ENCODE measurements at regions not wholly inside any gene's neighbourhood (a gene's known extent, or its start where the extent isn't known, plus 50 kb on each side); places are given as distances from the start of the nearest gene placed in this dataset.
"Not testable (repeated sequence)": the region's sequence is repeated elsewhere in the genome, so short reads cannot be mapped to it uniquely, and the experiment has no call there.

- Histone ChIP-seq H3F3A (ENCODE audit: control insufficient read depth, insufficient read depth) (no peaks in the 10 kb centered on the region), H3K4me1 (ENCODE audit: control insufficient read depth, low read length) (no peaks in the 10 kb centered on the region), H3K79me2 (ENCODE audit: control insufficient read depth, low read length) (no peaks in the 10 kb centered on the region), H3K4me3 (ENCODE audit: low read length) (no peak overlapping the region), H3K9me2 (replicated peaks; ENCODE audit: control insufficient read depth, low read length) (no peaks in the 10 kb centered on the region), H3K36me3 (ENCODE audit: control insufficient read depth, low read length) (no peaks in the 10 kb centered on the region), H4K20me1 (ENCODE audit: control insufficient read depth, insufficient read depth, low read depth, low read length) (no peaks in the 10 kb centered on the region), H3K9me3 (ENCODE audit: control insufficient read depth, insufficient read depth, low read length) (no peaks in the 10 kb centered on the region), H3K27ac (ENCODE audit: low read depth, low read length) (no peak overlapping the region), H3K27me3 (ENCODE audit: control insufficient read depth, low read length) (0 out of 2 replicates have a peak, but pooled peaks cover 4% of the 10 kb centered on the region), H3K4me2 (ENCODE audit: low read length) (no peak overlapping the region)
- TF ChIP-seq EZH2phosphoT487 (IDR thresholded peaks at IDR 0.05; ENCODE audit: borderline replicate concordance, low read length), result no peak
- TF ChIP-seq, protein P1, sequence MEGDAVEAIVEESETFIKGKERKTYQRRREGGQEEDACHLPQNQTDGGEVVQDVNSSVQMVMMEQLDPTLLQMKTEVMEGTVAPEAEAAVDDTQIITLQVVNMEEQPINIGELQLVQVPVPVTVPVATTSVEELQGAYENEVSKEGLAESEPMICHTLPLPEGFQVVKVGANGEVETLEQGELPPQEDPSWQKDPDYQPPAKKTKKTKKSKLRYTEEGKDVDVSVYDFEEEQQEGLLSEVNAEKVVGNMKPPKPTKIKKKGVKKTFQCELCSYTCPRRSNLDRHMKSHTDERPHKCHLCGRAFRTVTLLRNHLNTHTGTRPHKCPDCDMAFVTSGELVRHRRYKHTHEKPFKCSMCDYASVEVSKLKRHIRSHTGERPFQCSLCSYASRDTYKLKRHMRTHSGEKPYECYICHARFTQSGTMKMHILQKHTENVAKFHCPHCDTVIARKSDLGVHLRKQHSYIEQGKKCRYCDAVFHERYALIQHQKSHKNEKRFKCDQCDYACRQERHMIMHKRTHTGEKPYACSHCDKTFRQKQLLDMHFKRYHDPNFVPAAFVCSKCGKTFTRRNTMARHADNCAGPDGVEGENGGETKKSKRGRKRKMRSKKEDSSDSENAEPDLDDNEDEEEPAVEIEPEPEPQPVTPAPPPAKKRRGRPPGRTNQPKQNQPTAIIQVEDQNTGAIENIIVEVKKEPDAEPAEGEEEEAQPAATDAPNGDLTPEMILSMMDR (IDR thresholded peaks at IDR 0.05; ENCODE audit: low read depth, low read length, poor library complexity, severe bottlenecking), result no peak
Measured at GRCh38 chr10:3955493-3955892, 170.5 kb upstream of the KLF6 start.

DNA sequence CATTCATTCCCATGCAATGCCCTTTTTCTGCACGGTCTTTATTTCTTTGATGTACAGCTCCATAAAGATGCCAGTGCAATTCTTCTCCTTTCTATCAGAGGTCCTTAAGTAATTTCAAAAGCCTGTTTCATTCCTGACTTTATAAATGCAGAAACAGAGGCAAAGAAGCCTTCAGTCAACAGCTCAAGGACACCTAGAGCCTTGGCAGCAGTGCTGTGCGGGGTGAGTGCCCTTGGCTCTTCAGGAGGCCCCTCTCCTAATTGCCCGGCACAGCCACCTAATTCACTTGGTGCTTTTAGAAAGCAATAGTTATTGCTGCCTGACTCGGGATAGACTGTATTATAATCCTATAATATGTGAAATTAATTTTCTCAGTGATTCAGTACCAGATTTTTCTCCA is 169.6 kb upstream of the KLF6 start:
- H3K9me3 ChIP-seq (ENCODE audit: control insufficient read depth, insufficient read depth, low read length), result no peaks in the 10 kb centered on the region
- H3K4me3 ChIP-seq (ENCODE audit: low read length), result no peak overlapping the region
- H3K79me2 ChIP-seq (ENCODE audit: control insufficient read depth, low read length), result no peaks in the 10 kb centered on the region
- no peak overlapping the region for H3K4me2 ChIP-seq (ENCODE audit: low read length)
- H3K9me2 ChIP-seq (replicated peaks; ENCODE audit: control insufficient read depth, low read length), result no peaks in the 10 kb centered on the region
- no peak overlapping the region for H3K27ac ChIP-seq (ENCODE audit: low read depth, low read length)
- H3K27me3 ChIP-seq (ENCODE audit: control insufficient read depth, low read length), result 0 out of 2 replicates have a peak, but pooled peaks cover 2% of the 10 kb centered on the region
- no peaks in the 10 kb centered on the region for H3F3A ChIP-seq (ENCODE audit: control insufficient read depth, insufficient read depth)
- H3K36me3 ChIP-seq (ENCODE audit: control insufficient read depth, low read length), result no peaks in the 10 kb centered on the region
- H3K4me1 ChIP-seq (ENCODE audit: control insufficient read depth, low read length), result no peaks in the 10 kb centered on the region
- TF ChIP-seq, protein P1 (IDR thresholded peaks at IDR 0.05; ENCODE audit: low read depth, low read length, poor library complexity, severe bottlenecking), result no peak
- TF ChIP-seq EZH2phosphoT487 (IDR thresholded peaks at IDR 0.05; ENCODE audit: borderline replicate concordance, low read length), result no peak
- no peaks in the 10 kb centered on the region for H4K20me1 ChIP-seq (ENCODE audit: control insufficient read depth, insufficient read depth, low read depth, low read length)

- H3K79me2 ChIP-seq (ENCODE audit: control insufficient read depth, low read length); H3K4me2 ChIP-seq (ENCODE audit: low read length); H3K27ac ChIP-seq (ENCODE audit: low read depth, low read length); H3K9me3 ChIP-seq (ENCODE audit: control insufficient read depth, insufficient read depth, low read length); H3K4me1 ChIP-seq (ENCODE audit: control insufficient read depth, low read length); H3K36me3 ChIP-seq (ENCODE audit: control insufficient read depth, low read length); H3F3A ChIP-seq (ENCODE audit: control insufficient read depth, insufficient read depth); H3K27me3 ChIP-seq (ENCODE audit: control insufficient read depth, low read length); H3K9me2 ChIP-seq (replicated peaks; ENCODE audit: control insufficient read depth, low read length); H4K20me1 ChIP-seq (ENCODE audit: control insufficient read depth, insufficient read depth, low read depth, low read length); H3K4me3 ChIP-seq (ENCODE audit: low read length): not testable (repeated sequence)
Measured at GRCh38 chr10:3954007-3954406, 169.0 kb upstream of the KLF6 start.

- H4K20me1 ChIP-seq (ENCODE audit: control insufficient read depth, insufficient read depth, low read depth, low read length), result no peaks in the 10 kb centered on the region
- H3K9me2 ChIP-seq (replicated peaks; ENCODE audit: control insufficient read depth, low read length), result no peaks in the 10 kb centered on the region
- no peaks in the 10 kb centered on the region for H3K79me2 ChIP-seq (ENCODE audit: control insufficient read depth, low read length)
- TF ChIP-seq EZH2phosphoT487 (IDR thresholded peaks at IDR 0.05; ENCODE audit: borderline replicate concordance, low read length), result no peak
- TF ChIP-seq, protein P1 (IDR thresholded peaks at IDR 0.05; ENCODE audit: low read depth, low read length, poor library complexity, severe bottlenecking), result no peak
- no peaks in the 10 kb centered on the region for H3K4me1 ChIP-seq (ENCODE audit: control insufficient read depth, low read length)
- no peaks in the 10 kb centered on the region for H3K36me3 ChIP-seq (ENCODE audit: control insufficient read depth, low read length)
- no peaks in the 10 kb centered on the region for H3K27me3 ChIP-seq (ENCODE audit: control insufficient read depth, low read length)
- H3F3A ChIP-seq (ENCODE audit: control insufficient read depth, insufficient read depth), result no peaks in the 10 kb centered on the region
- no peak overlapping the region for H3K4me2 ChIP-seq (ENCODE audit: low read length)
- H3K9me3 ChIP-seq (ENCODE audit: control insufficient read depth, insufficient read depth, low read length), result no peaks in the 10 kb centered on the region
- no peak overlapping the region for H3K4me3 ChIP-seq (ENCODE audit: low read length)
- H3K27ac ChIP-seq (ENCODE audit: low read depth, low read length), result no peak overlapping the region
Measured at GRCh38 chr10:3951993-3952392, 167.0 kb upstream of the KLF6 start.
